ENCODE measurements at regions not wholly inside any gene's neighbourhood (a gene's known extent, or its start where the extent isn't known, plus 50 kb on each side); places are given as distances from the start of the nearest gene placed in this dataset.

DNA sequence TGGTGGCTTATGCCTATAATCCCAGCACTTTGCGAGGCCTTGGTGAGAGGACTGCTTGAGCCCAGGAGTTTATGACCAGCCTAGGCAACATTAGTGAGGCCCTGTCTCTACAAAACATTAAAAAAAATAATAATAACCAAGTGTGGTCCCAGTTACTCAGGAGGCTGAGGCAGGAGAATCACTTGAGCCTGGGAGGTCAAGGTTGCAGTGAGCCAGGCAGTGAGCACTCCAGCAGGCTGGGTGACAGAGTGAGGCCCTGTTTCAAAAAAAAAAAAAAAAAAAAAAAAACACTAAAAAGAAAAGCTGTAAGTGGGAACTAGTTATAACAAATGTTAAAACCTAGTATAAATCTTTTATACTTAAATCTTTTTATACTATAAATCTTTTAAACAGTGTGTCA is 146.2 kb upstream of the ITGA4 start:
- Histone ChIP-seq H3K79me2 (ENCODE audit: low read depth) (no peaks in the 10 kb centered on the region), H3K36me3 (ENCODE audit: low read depth) (no peaks in the 10 kb centered on the region), H3K9me2 (ENCODE audit: insufficient read depth) (no peaks in the 10 kb centered on the region), H3K27me3 (ENCODE audit: insufficient read depth, low read depth) (no peaks in the 10 kb centered on the region), H3K9me3 (ENCODE audit: insufficient read depth, low read depth) (0 out of 2 replicates have a peak, but pooled peaks cover 3% of the 10 kb centered on the region), H3F3A (ENCODE audit: insufficient read depth, low read depth) (no peaks in the 10 kb centered on the region), H3K27ac (no peak overlapping the region), H3K4me1 (replicated peaks; ENCODE audit: insufficient read depth) (0 out of 2 replicates have a peak, but pooled peaks cover 6% of the 10 kb centered on the region), H2AFZ (no peak overlapping the region), H3K4me3 (no peak overlapping the region), H4K20me1 (ENCODE audit: insufficient read depth) (no peaks in the 10 kb centered on the region), H3K4me2 (no peak overlapping the region)
- no TSS peak for BruUV-seq (replicated peaks)
- ChIA-PET POLR2A (ENCODE audit: unreplicated experiment) (no interaction called here), CTCF (no interaction called here)
- no peak for DNase-seq
- intact Hi-C loops (cut with micrococcal nuclease; ENCODE audit: unreplicated experiment): no loop called here
- no peak for TF ChIP-seq EZH2 (IDR thresholded peaks at IDR 0.05; ENCODE audit: low read depth)
- no peak for TF ChIP-seq CTCF (conservative IDR thresholded peaks at IDR 0.05)

GRCh38 chr2:181311837-181312236 is 145.3 kb upstream of the ITGA4 start:
- no peak for DNase-seq
- Histone ChIP-seq H3K9me3 (ENCODE audit: insufficient read depth, low read depth) (0 out of 2 replicates have a peak, but pooled peaks cover 3% of the 10 kb centered on the region), H3K27me3 (ENCODE audit: insufficient read depth, low read depth) (no peaks in the 10 kb centered on the region), H3K4me3 (no peak overlapping the region), H4K20me1 (ENCODE audit: insufficient read depth) (no peaks in the 10 kb centered on the region), H3F3A (ENCODE audit: insufficient read depth, low read depth) (no peaks in the 10 kb centered on the region), H3K27ac (no peak overlapping the region), H3K36me3 (ENCODE audit: low read depth) (no peaks in the 10 kb centered on the region), H2AFZ (peak overlapping the region; percentile 1), H3K9me2 (ENCODE audit: insufficient read depth) (no peaks in the 10 kb centered on the region), H3K4me2 (no peak overlapping the region), H3K4me1 (replicated peaks; ENCODE audit: insufficient read depth) (0 out of 2 replicates have a peak, but pooled peaks cover 2% of the 10 kb centered on the region), H3K79me2 (ENCODE audit: low read depth) (no peaks in the 10 kb centered on the region)
- POLR2A ChIA-PET (ENCODE audit: unreplicated experiment): interaction anchor here (0.6 kb wide), 1 partner anchor 510 kb away, joined by 5 read pairs; no protein-coding TSS in a partner anchor
- intact Hi-C loops (cut with micrococcal nuclease; ENCODE audit: unreplicated experiment): no loop called here
- BruUV-seq (replicated peaks): no TSS peak
- TF ChIP-seq CTCF (conservative IDR thresholded peaks at IDR 0.05) (no peak), EZH2 (IDR thresholded peaks at IDR 0.05; ENCODE audit: low read depth) (no peak)
- CTCF ChIA-PET: interaction anchor here (0.8 kb wide), 1 partner anchor 1193 kb away, joined by 4 read pairs; no protein-coding TSS in a partner anchor

DNA sequence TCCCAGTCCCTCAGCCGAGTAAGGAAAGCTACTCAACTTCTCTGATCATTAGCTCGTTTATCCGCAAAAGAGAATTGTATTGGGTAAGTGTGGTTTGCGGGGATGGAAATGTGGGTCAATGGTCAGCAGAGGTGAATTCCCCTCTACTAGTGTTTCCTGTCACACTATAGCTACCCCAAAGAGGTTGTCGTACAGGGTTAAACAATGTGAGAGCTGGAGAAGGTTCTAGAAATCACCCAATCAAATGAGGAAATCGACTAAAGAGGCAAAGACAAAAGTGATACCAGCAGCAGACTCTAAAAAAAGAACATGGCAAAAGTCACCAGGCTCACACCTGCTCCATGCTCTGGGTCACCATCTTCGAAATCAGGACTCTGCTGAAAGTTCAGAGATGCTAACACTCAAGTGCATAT is 144.7 kb upstream of the ITGA4 start:
- Histone ChIP-seq H4K20me1 (ENCODE audit: insufficient read depth) (no peaks in the 10 kb centered on the region), H3K4me1 (replicated peaks; ENCODE audit: insufficient read depth) (no peaks in the 10 kb centered on the region), H3K27me3 (ENCODE audit: insufficient read depth, low read depth) (no peaks in the 10 kb centered on the region), H3K36me3 (ENCODE audit: low read depth) (no peaks in the 10 kb centered on the region), H3K9me2 (ENCODE audit: insufficient read depth) (no peaks in the 10 kb centered on the region), H3K4me2 (no peak overlapping the region), H3K4me3 (no peak overlapping the region), H2AFZ (peak overlapping the region; percentile 1; the same call in 1 of the 2 replicates), H3K27ac (no peak overlapping the region), H3K9me3 (ENCODE audit: insufficient read depth, low read depth) (0 out of 2 replicates have a peak, but pooled peaks cover 3% of the 10 kb centered on the region), H3F3A (ENCODE audit: insufficient read depth, low read depth) (no peaks in the 10 kb centered on the region), H3K79me2 (ENCODE audit: low read depth) (no peaks in the 10 kb centered on the region)
- no TSS peak for BruUV-seq (replicated peaks)
- ChIA-PET POLR2A (ENCODE audit: unreplicated experiment) (interaction anchor here (0.6 kb wide), 1 partner anchor 509 kb away, joined by 5 read pairs; no protein-coding TSS in a partner anchor), CTCF (interaction anchor here (0.8 kb wide), 1 partner anchor 1194 kb away, joined by 4 read pairs; no protein-coding TSS in a partner anchor)
- no peak for DNase-seq
- TF ChIP-seq CTCF (conservative IDR thresholded peaks at IDR 0.05) (no peak), EZH2 (IDR thresholded peaks at IDR 0.05; ENCODE audit: low read depth) (no peak)
- intact Hi-C loops (cut with micrococcal nuclease; ENCODE audit: unreplicated experiment): no loop called here
